ENCODE measurements at regions not wholly inside any gene's neighbourhood (a gene's known extent, or its start where the extent isn't known, plus 50 kb on each side); places are given as distances from the start of the nearest gene placed in this dataset.

DNA sequence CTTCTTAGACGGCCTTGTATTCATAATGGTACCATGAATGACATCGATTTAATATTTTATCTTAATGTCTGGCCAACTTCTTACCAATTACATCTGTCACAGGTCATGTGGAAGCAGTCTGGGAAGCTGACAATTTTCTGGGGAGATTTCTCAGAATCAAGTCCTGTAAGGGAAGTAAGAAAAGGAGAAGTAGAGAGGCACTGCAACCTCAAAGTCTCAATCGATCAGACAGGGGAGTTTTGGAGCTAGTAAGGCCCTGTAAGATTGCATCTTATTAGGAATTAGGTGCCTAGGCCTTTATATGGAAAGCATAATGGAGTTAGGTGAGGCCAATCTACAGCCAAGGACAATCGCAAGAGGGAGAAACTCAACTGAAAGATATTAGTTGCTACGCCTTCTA is 694.6 kb upstream of the SORCS1 start:
- H3K4me1 ChIP-seq: no peaks in the 10 kb centered on the region
- no peak overlapping the region for H3K27ac ChIP-seq
- no peaks in the 10 kb centered on the region for H3K9me3 ChIP-seq
- no peak overlapping the region for H3K4me3 ChIP-seq
- H3K27me3 ChIP-seq: no peaks in the 10 kb centered on the region
- no peak for DNase-seq
- H3K36me3 ChIP-seq: no peaks in the 10 kb centered on the region
- intact Hi-C loops (cut with DNase I): no loop called here
- TF ChIP-seq, protein P1, sequence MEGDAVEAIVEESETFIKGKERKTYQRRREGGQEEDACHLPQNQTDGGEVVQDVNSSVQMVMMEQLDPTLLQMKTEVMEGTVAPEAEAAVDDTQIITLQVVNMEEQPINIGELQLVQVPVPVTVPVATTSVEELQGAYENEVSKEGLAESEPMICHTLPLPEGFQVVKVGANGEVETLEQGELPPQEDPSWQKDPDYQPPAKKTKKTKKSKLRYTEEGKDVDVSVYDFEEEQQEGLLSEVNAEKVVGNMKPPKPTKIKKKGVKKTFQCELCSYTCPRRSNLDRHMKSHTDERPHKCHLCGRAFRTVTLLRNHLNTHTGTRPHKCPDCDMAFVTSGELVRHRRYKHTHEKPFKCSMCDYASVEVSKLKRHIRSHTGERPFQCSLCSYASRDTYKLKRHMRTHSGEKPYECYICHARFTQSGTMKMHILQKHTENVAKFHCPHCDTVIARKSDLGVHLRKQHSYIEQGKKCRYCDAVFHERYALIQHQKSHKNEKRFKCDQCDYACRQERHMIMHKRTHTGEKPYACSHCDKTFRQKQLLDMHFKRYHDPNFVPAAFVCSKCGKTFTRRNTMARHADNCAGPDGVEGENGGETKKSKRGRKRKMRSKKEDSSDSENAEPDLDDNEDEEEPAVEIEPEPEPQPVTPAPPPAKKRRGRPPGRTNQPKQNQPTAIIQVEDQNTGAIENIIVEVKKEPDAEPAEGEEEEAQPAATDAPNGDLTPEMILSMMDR (IDR thresholded peaks at IDR 0.05): no peak
- H3K9ac ChIP-seq (ENCODE audit: low read depth in 2 of 2, low read length in 2 of 2): no peak overlapping the region

DNA sequence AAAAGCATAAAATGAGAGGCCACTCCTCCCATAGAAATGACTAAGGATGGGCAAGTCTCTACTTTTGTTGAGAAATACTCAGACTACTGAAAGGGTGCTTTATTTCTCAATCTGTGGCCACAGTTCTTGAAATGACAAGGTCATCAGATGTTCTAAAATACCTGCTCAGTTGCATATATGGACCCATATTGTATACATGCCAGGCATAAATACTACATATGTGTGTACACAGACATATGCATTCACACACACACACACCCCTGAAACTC is 691.5 kb upstream of the SORCS1 start:
- no peak overlapping the region for H3K4me3 ChIP-seq
- TF ChIP-seq, protein P1 (IDR thresholded peaks at IDR 0.05): no peak
- intact Hi-C loops (cut with DNase I): no loop called here

DNA sequence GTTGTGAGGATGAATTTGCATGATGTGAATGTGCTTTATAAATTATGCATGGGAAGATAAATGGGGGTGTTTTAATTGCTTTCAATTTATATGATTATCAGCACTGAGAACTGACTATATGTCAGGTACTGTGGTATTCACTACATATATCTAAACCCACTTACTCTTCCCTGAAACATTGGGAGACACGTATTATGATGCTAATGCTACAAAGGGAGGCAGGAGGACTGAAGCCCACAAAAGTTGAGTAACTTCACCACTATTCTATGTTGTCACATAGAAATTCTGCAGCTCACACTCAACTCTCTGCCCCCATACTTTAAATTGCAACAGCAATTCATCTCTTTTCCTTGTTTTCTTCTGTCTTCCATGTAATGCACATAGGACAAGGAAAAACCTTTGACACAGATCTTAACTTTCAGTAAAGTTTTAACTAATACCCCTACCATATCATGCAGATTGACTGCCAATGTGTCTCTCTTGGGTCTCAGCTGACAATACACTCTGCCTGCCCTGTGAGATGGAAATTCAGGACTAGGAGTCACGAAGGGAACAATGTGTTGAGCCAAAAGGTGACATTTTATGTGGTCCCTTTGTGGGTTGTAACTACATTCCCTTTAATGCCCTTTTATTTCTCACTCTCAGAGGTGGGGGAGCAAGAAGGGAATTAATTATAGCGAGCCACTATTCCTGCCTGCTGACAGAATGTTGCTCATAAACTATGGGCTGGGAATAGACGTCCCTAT is 691.0 kb upstream of the SORCS1 start:
- Histone ChIP-seq H3K4me3 (no peak overlapping the region), H3K27me3 (no peaks in the 10 kb centered on the region), H3K4me1 (no peaks in the 10 kb centered on the region), H3K9ac (ENCODE audit: low read depth in 2 of 2, low read length in 2 of 2) (no peak overlapping the region), H3K36me3 (no peaks in the 10 kb centered on the region), H3K9me3 (no peaks in the 10 kb centered on the region), H3K27ac (no peak overlapping the region)
- intact Hi-C loops (cut with DNase I): no loop called here
- DNase-seq: no peak
- TF ChIP-seq, protein P1 (IDR thresholded peaks at IDR 0.05): no peak

More for the DNA sequence above, 691.5 kb upstream of the SORCS1 start:
- Histone ChIP-seq H3K9ac (ENCODE audit: low read depth in 2 of 2, low read length in 2 of 2) (no peak overlapping the region), H3K4me1 (no peaks in the 10 kb centered on the region), H3K27me3 (no peaks in the 10 kb centered on the region), H3K36me3 (no peaks in the 10 kb centered on the region), H3K27ac (no peak overlapping the region), H3K9me3 (no peaks in the 10 kb centered on the region)
- no peak for DNase-seq

DNA sequence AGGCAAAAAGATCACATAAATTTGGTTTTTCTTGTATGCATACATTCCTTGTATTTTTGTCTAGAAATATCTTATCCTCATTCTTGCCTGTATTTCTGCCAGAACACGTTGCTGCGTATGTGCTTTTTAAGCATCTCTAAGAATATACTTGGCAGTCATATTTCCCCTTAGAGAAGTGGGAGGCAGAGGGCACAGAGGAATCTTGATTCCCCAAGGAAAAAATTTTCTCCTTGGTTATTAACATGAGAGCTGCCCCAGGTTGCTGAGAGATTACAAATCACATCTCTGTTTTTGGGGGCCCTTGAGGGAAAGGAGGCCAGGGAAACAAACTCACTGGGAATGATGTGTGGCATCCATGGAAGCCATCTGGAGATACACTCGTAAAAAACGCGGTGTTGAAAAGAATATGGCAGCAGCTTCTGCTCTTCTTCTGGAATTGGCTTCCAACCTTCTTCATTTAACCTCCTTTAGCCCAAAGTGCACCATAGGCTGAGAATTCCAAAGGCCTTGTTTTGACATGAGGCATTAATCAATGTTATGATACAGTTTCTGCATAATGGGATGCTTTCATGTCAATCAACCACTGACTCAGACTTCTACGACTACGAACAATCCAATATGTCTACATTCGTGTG is 684.3 kb upstream of the SORCS1 start:
- intact Hi-C loops (cut with DNase I): no loop called here

DNA sequence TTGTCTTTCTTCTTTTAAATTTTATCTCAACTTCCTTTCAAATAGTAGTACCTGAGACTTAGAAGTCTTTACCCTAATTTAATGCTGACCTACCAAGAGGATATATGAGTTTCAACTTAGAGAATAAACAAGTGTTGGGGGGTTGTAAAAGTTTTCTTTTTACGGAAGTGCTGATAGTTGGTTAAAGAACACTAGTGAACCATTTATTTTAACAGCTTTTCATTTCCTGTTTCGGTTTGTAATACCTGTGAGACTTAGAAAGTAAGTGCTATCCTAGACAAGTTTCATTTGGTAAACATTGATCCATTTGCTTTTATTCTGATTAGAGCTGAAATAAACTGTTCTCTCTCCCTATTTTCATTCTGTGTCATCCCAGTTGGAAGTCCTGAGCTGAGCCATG is 683.1 kb upstream of the SORCS1 start:
- H3K4me1 ChIP-seq: no peaks in the 10 kb centered on the region
- TF ChIP-seq, protein P1 (IDR thresholded peaks at IDR 0.05): no peak

More for the DNA sequence above, 684.3 kb upstream of the SORCS1 start:
- no peak overlapping the region for H3K9ac ChIP-seq (ENCODE audit: low read depth in 2 of 2, low read length in 2 of 2)
- no peaks in the 10 kb centered on the region for H3K4me1 ChIP-seq
- TF ChIP-seq, protein P1 (IDR thresholded peaks at IDR 0.05): no peak
- no peaks in the 10 kb centered on the region for H3K36me3 ChIP-seq
- H3K27ac ChIP-seq: no peak overlapping the region
- H3K4me3 ChIP-seq: no peak overlapping the region
- no peak for DNase-seq
- no peaks in the 10 kb centered on the region for H3K9me3 ChIP-seq
- no peaks in the 10 kb centered on the region for H3K27me3 ChIP-seq

More for the DNA sequence above, 683.1 kb upstream of the SORCS1 start:
- DNase-seq: no peak
- Histone ChIP-seq H3K9me3 (no peaks in the 10 kb centered on the region), H3K4me3 (no peak overlapping the region), H3K9ac (ENCODE audit: low read depth in 2 of 2, low read length in 2 of 2) (no peak overlapping the region), H3K36me3 (no peaks in the 10 kb centered on the region), H3K27ac (no peak overlapping the region), H3K27me3 (no peaks in the 10 kb centered on the region)
- intact Hi-C loops (cut with DNase I): no loop called here

Data from colonic mucosa (tissue), 4 donors.